GM23248 (cell line): ENCODE measurements at regions not wholly inside any gene's neighbourhood (a gene's known extent, or its start where the extent isn't known, plus 50 kb on each side); places are given as distances from the start of the nearest gene placed in this dataset.

Experiments used
- DNase-seq: peaks from one replicate; pipeline ENCODE4 v3.0.0-alpha.2; 2015
- H2AFZ ChIP-seq: fragments of 200-600 bp; sonication (generic); 2 replicates; pipeline ENCODE4 v1.6.1; 2016; ENCODE audit warnings: antibody characterized with exemption
- H3F3A ChIP-seq: fragments of 200-600 bp; sonication (generic); 2 replicates; pipeline ENCODE4 v1.6.1; 2016; ENCODE audit warnings: mild to moderate bottlenecking, antibody characterized with exemption, mixed run types; ENCODE audit not compliant: insufficient read depth
- H3K27ac ChIP-seq: fragments of 200-600 bp; sonication (generic); 2 replicates; pipeline ENCODE4 v1.5.1; 2016; ENCODE audit warnings: mild to moderate bottlenecking
- H3K27me3 ChIP-seq: fragments of 200-600 bp; sonication (generic); replicated peaks from 2 replicates; pipeline ENCODE4 v1.6.1; 2016; ENCODE audit warnings: mild to moderate bottlenecking; ENCODE audit not compliant: insufficient read depth
- H3K36me3 ChIP-seq: fragments of 200-600 bp; sonication (generic); 2 replicates; pipeline ENCODE4 v1.6.1; 2016; ENCODE audit warnings: low read depth, mild to moderate bottlenecking
- H3K4me1 ChIP-seq: fragments of 200-600 bp; sonication (generic); 2 replicates; pipeline ENCODE4 v1.6.1; 2016; ENCODE audit warnings: mild to moderate bottlenecking; ENCODE audit not compliant: insufficient read depth
- H3K4me2 ChIP-seq: fragments of 200-600 bp; sonication (generic); one replicate; pipeline ENCODE4 v1.6.1; 2016; ENCODE audit warnings: mild to moderate bottlenecking; ENCODE audit not compliant: unreplicated experiment
- H3K4me3 ChIP-seq: fragments of 200-600 bp; sonication (generic); 2 replicates; pipeline ENCODE4 v1.5.1; 2016; ENCODE audit warnings: mild to moderate bottlenecking
- H3K79me2 ChIP-seq: fragments of 200-600 bp; sonication (generic); 2 replicates; pipeline ENCODE4 v1.6.1; 2016; ENCODE audit warnings: mild to moderate bottlenecking; ENCODE audit not compliant: insufficient read depth
- H3K9ac ChIP-seq: fragments of 200-600 bp; sonication (generic); 2 replicates; pipeline ENCODE4 v1.6.1; 2016; ENCODE audit warnings: mild to moderate bottlenecking
- H3K9me2 ChIP-seq: fragments of 200-600 bp; sonication (generic); 2 replicates; pipeline ENCODE4 v1.6.1; 2016; ENCODE audit warnings: mixed run types, mild to moderate bottlenecking, moderate library complexity; ENCODE audit not compliant: insufficient read depth
- H3K9me3 ChIP-seq: fragments of 200-600 bp; sonication (generic); one replicate; pipeline ENCODE4 v1.6.1; 2017; ENCODE audit warnings: low read depth
- H4K20me1 ChIP-seq: fragments of 200-600 bp; sonication (generic); 2 replicates; pipeline ENCODE4 v1.6.0; 2016; ENCODE audit not compliant: insufficient read depth
- EZH2 ChIP-seq: fragments of 200-600 bp; sonication (generic); IDR thresholded peaks from 2 replicates; pipeline ENCODE4 v1.6.1; 2018; ENCODE audit warnings: antibody characterized with exemption, mild to moderate bottlenecking; ENCODE audit not compliant: insufficient read depth, poor library complexity, severe bottlenecking
- EZH2phosphoT487 ChIP-seq: fragments of 200-600 bp; sonication (generic); IDR thresholded peaks from 2 replicates; pipeline ENCODE4 v1.6.1; 2018; ENCODE audit warnings: antibody characterized with exemption, moderate library complexity, mild to moderate bottlenecking, low read depth; ENCODE audit not compliant: insufficient read depth
- WGBS, 2 experiments: methylation state at CpG; one replicate each; pipeline ENCODE4 v1.1.6; 2015 to 2017; ENCODE audit warnings: low lambda C conversion rate in 2 of 2, low coverage in 1 of 2; ENCODE audit errors: missing lambda C conversion rate in 2 of 2; 5-methylcytosine and 5-hydroxymethylcytosine counted together
- in situ Hi-C: fragments of 300-500 bp; cut with MboI; formaldehyde crosslinking; loops from 2 replicates; pipeline ENCODE4 v1.15.0; 2020

DNA sequence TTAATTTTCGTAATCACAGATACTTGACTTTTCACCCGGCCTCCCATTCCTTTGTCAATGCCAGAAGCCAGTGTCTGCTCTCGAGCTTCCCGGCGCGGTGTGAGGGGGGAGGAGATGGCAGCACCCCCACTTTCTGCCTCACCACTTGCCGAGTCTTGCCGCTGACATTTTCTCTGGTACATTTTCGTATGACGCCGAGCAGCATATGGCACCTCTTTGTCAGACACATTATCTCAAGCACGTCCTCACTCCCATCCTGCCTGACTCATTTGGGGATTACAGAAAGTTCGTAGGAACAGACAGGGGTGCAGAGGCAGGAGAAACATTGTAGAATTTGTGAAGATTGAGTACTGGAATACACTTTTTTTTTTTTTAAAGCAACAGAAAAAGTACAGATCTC, 60.8 kb upstream of the SORCS3 start:
- WGBS, 2 experiments = 3 to 4% methylated on average over 13 of the region's 13 CpGs
- Histone ChIP-seq H3K27me3 (no peaks in the 10 kb centered on the region), H3F3A (peaks cover 14% of the 10 kb centered on the region), H3K4me1 (peaks cover 27% of the 10 kb centered on the region), H3K9ac (peak overlapping the region; percentile 73), H4K20me1 (no peaks in the 10 kb centered on the region), H2AFZ (peak overlapping the region; percentile 78), H3K9me3 (no peaks in the 10 kb centered on the region), H3K27ac (peak overlapping the region; percentile 51), H3K36me3 (no peaks in the 10 kb centered on the region), H3K4me3 (peak overlapping the region; percentile 66), H3K79me2 (no peaks in the 10 kb centered on the region), H3K4me2 (peak overlapping the region; percentile 89), H3K9me2 (no peaks in the 10 kb centered on the region)
- TF ChIP-seq EZH2phosphoT487 (no peak), EZH2 (no peak)
- in situ Hi-C loops = no loop called here
- peak; percentile 83 for DNase-seq

DNA sequence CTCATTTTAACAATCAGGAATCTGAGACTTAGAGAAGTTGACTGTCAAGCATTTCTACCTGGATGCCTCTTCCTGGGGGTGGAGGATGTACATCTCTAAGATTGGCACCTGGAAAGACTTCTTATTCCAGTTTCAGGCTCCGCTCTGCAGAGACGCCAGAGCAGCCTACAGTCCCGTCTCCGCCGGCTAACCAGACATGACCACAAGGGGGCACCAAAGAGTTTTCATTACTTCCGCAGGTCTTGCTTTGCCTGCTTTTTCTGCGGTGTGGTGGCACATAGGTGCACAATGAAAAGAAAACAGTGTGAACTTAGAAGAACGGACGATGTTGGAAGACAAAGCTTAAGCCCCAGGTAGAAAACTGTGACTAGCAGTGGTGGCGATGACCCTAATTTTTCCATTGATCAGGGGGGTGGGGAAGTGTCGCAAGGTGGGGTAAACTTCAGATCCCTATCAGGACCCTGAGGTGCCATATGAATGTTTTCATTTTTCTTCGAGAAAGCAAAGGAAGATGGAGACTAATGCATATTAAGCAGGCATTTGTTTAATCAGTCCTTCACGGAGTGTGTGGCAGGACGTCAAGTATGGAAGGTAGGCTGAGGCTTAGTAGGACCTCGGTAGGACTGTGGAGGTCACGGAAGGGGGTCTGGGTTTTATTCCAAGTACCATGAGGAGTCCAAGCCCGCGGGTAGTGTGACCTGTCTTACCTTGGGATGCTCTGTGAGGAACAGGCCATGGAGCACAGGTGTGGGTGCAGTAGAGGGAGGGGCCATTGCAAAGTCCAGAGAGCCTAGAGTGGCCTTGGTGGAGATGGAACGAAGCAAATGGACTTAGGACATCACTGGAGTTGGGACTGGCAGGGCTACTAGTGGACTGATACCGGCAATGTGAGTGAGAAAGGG, 60.1 kb upstream of the SORCS3 start:
- Histone ChIP-seq H2AFZ (peak overlapping the region; percentile 78), H3K27ac (peak overlapping the region; percentile 53), H3K9me3 (no peaks in the 10 kb centered on the region), H4K20me1 (no peaks in the 10 kb centered on the region), H3K9ac (peak overlapping the region; percentile 73), H3K4me1 (peaks cover 27% of the 10 kb centered on the region), H3K27me3 (no peaks in the 10 kb centered on the region), H3F3A (peaks cover 14% of the 10 kb centered on the region), H3K9me2 (no peaks in the 10 kb centered on the region), H3K79me2 (no peaks in the 10 kb centered on the region), H3K4me3 (peak overlapping the region; percentile 66), H3K4me2 (peak overlapping the region; percentile 89), H3K36me3 (no peaks in the 10 kb centered on the region)
- 39 to 42% methylated on average over 20 of the region's 20 CpGs for WGBS, 2 experiments
- no peak for TF ChIP-seq EZH2
- no peak for TF ChIP-seq EZH2phosphoT487
- in situ Hi-C loops = no loop called here
- peak; percentile 83 for DNase-seq

- H2AFZ ChIP-seq = no peak overlapping the region
- H3K9me3 ChIP-seq = no peaks in the 10 kb centered on the region
- no peak for TF ChIP-seq EZH2phosphoT487
- no peak for TF ChIP-seq EZH2
- no peak overlapping the region for H3K4me3 ChIP-seq
- peak overlapping the region; percentile 63 for H3K27ac ChIP-seq
- H3K9me2 ChIP-seq = no peaks in the 10 kb centered on the region
- no peaks in the 10 kb centered on the region for H4K20me1 ChIP-seq
- H3K4me1 ChIP-seq = peaks cover 27% of the 10 kb centered on the region
- no peak overlapping the region for H3K4me2 ChIP-seq
- no peaks in the 10 kb centered on the region for H3K79me2 ChIP-seq
- in situ Hi-C loops = no loop called here
- DNase-seq = peak; percentile 91
- H3K9ac ChIP-seq = 0 out of 2 replicates have a peak overlapping the region, but pooled peaks have one; percentile 25
- no peaks in the 10 kb centered on the region for H3K36me3 ChIP-seq
- H3K27me3 ChIP-seq = no peaks in the 10 kb centered on the region
- 30 to 35% methylated on average over 5 of the region's 5 CpGs for WGBS, 2 experiments
- peaks cover 14% of the 10 kb centered on the region for H3F3A ChIP-seq
Observed at GRCh38 chr10:104581884-104582601, 59.0 kb upstream of the SORCS3 start.

- Histone ChIP-seq H3K9me2 (no peaks in the 10 kb centered on the region), H3K36me3 (no peaks in the 10 kb centered on the region), H4K20me1 (no peaks in the 10 kb centered on the region), H3K9ac (no peak overlapping the region), H3K4me3 (no peak overlapping the region), H3K79me2 (no peaks in the 10 kb centered on the region), H3K27ac (peak overlapping the region; percentile 63), H3K27me3 (no peaks in the 10 kb centered on the region), H3K4me1 (peaks cover 27% of the 10 kb centered on the region), H3K9me3 (no peaks in the 10 kb centered on the region), H2AFZ (no peak overlapping the region), H3K4me2 (no peak overlapping the region), H3F3A (peaks cover 14% of the 10 kb centered on the region)
- in situ Hi-C loops = no loop called here
- 82 to 87% methylated on average over 4 of the region's 4 CpGs for WGBS, 2 experiments
- TF ChIP-seq EZH2 = no peak
- TF ChIP-seq EZH2phosphoT487 = no peak
- no peak for DNase-seq
Observed at GRCh38 chr10:104582602-104582951, 58.5 kb upstream of the SORCS3 start.
